ENCODE measurements at regions not wholly inside any gene's neighbourhood (a gene's known extent, or its start where the extent isn't known, plus 50 kb on each side); places are given as distances from the start of the nearest gene placed in this dataset.
A peak's percentile ranks its signal among the peaks of the same experiment; 100 is the strongest.

DNA sequence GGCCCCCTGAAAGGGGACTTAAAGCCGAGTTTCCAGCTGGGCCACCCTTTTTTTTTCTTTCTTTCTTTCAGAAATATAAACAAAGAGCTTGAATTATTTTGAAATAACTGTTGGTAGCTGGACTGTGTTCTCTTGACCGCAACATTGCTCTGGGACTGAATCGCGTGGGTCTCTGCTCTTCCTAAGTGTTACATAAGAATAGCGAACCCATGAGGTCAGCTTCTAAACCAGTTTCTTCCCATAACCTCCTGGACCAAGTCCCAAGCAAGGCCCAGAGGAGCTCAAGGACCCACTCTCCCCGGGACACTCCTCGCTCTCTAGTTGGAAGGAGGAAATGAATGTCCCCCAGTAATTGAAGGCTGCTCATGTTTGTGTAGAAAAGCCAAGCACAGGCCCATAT, 91.1 kb downstream of the CXCL12 start:
- peak; percentile 91 for DNase-seq (ENCODE audit: extremely low read depth, low read depth)
- TF ChIP-seq CTCF (IDR thresholded peaks at IDR 0.05; ENCODE audit: low read depth, low read length): no peak

- DNase-seq (ENCODE audit: extremely low read depth, low read depth): no peak
- TF ChIP-seq CTCF (IDR thresholded peaks at IDR 0.05; ENCODE audit: low read depth, low read length): no peak
Observed at GRCh38 chr10:44293306-44293778, 91.6 kb downstream of the CXCL12 start.

GRCh38 chr10:44292390-44293002, 92.4 kb downstream of the CXCL12 start:
- no peak for DNase-seq (ENCODE audit: extremely low read depth, low read depth)
- TF ChIP-seq CTCF (IDR thresholded peaks at IDR 0.05; ENCODE audit: low read depth, low read length): no peak

DNA sequence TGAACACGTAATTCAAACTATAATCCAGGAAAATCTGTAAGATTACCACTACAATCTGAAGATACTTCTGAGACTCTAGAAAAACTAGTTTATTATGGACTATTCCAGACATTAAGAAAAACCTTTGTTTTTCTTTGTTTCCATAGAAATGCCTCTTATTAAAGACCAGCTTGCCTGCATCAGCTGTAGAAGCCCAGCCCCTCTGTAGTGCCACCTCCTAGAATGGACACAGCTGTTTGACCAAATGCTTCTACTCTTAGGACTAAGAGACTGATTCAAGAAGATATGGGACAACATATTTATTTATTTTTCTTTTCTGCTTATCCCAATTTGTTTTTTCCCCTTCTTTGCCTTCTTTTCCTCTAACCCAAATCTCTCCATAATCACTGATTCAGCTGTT, 93.8 kb downstream of the CXCL12 start:
- TF ChIP-seq CTCF (IDR thresholded peaks at IDR 0.05; ENCODE audit: low read depth, low read length): no peak
- DNase-seq (ENCODE audit: extremely low read depth, low read depth): no peak

DNA sequence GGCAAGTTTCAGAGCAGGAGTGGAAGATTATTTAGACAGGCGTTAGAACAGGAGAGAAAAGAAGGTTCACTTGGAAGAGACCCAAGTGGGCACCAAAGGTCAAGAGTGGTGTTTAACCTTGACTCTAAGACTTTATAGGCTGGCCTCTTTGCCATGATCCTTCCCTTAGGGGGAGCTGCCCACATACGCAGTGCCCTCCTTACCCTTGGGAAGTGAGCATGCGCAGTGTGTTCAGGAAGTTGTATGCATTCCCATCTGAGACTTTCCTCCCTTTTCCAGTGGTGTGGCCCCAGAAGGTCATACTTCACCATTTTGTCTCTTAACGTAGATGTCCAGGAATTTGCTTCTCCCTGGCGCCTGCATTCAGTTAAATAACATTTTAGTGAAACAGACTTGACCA, 95.8 kb downstream of the CXCL12 start:
- TF ChIP-seq CTCF (IDR thresholded peaks at IDR 0.05; ENCODE audit: low read depth, low read length): no peak
- DNase-seq (ENCODE audit: extremely low read depth, low read depth): no peak

DNA sequence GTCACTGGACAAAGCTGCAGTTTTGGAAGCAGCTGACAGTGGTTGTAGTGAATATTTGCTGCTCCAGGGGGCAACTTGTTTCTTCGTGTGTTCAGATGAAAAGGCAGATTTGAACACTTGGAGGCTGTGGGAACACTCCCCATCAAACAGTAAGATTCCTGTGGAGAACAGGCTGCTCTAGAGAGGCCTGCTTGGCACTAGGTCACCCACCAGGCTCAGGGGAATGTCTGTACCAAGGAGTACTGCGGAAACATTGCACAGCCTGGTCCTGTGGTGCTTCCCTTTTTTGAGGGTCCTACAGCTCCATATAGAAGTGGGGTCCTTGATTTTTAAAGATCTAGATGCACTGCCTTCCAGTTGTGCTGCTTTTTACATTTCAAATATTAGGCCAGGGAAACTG, 97.5 kb downstream of the CXCL12 start:
- no peak for DNase-seq (ENCODE audit: extremely low read depth, low read depth)
- no peak for TF ChIP-seq CTCF (IDR thresholded peaks at IDR 0.05; ENCODE audit: low read depth, low read length)

- no peak for TF ChIP-seq CTCF (IDR thresholded peaks at IDR 0.05; ENCODE audit: low read depth, low read length)
- no peak for DNase-seq (ENCODE audit: extremely low read depth, low read depth)
Observed at GRCh38 chr10:44284198-44285084, 100.5 kb downstream of the CXCL12 start.
